Neural progenitor cell (in vitro differentiated cells): ENCODE measurements at regions not wholly inside any gene's neighbourhood (a gene's known extent, or its start where the extent isn't known, plus 50 kb on each side); places are given as distances from the start of the nearest gene placed in this dataset.

Source experiments
- DNase-seq: peaks from one replicate; pipeline ENCODE4 v3.0.0-alpha.2; 2016; ENCODE audit warnings: low spot score
- H2AFZ ChIP-seq: fragments of 200-600 bp; sonication (generic); replicated peaks from 2 replicates; pipeline ENCODE4 v1.6.1; 2016; ENCODE audit warnings: antibody characterized with exemption
- H3F3A ChIP-seq: fragments of 200-600 bp; sonication (generic); 2 replicates; pipeline ENCODE4 v1.6.1; 2016; ENCODE audit warnings: antibody characterized with exemption, low read depth
- H3K27ac ChIP-seq: fragments of 200-600 bp; sonication (generic); 2 replicates; pipeline ENCODE4 v1.5.1; 2016; ENCODE audit warnings: mild to moderate bottlenecking
- H3K27me3 ChIP-seq: fragments of 200-600 bp; sonication (generic); 2 replicates; pipeline ENCODE4 v1.6.1; 2016; ENCODE audit warnings: mild to moderate bottlenecking, moderate library complexity
- H3K36me3 ChIP-seq: fragments of 200-600 bp; sonication (generic); 2 replicates; pipeline ENCODE4 v1.5.1; 2016
- H3K4me1 ChIP-seq: fragments of 200-600 bp; sonication (generic); 2 replicates; pipeline ENCODE4 v1.6.1; 2016; ENCODE audit warnings: mixed run types
- H3K4me2 ChIP-seq: fragments of 200-600 bp; sonication (generic); 2 replicates; pipeline ENCODE4 v1.6.1; 2016
- H3K4me3 ChIP-seq: fragments of 200-600 bp; sonication (generic); 2 replicates; pipeline ENCODE4 v1.5.1; 2016
- H3K79me2 ChIP-seq: fragments of 200-600 bp; sonication (generic); 2 replicates; pipeline ENCODE4 v1.6.1; 2016; ENCODE audit warnings: low read depth
- H3K9ac ChIP-seq: fragments of 200-600 bp; sonication (generic); 2 replicates; pipeline ENCODE4 v1.6.1; 2016
- H3K9me3 ChIP-seq: fragments of 200-600 bp; sonication (generic); 2 replicates; pipeline ENCODE4 v1.5.1; 2016; ENCODE audit warnings: low read depth
- H4K20me1 ChIP-seq: fragments of 200-600 bp; sonication (generic); 2 replicates; pipeline ENCODE4 v1.6.1; 2016; ENCODE audit warnings: low read depth
- H3K27ac Mint-ChIP-seq: 3 replicates; pipeline ENCODE4 v1.8.0; 2021; ENCODE audit warnings: mixed read lengths
- H3K27me3 Mint-ChIP-seq: 2 replicates; pipeline ENCODE4 v1.8.0; 2022; ENCODE audit warnings: low read depth, mild to moderate bottlenecking, inconsistent platforms, moderate library complexity, mixed read lengths; ENCODE audit not compliant: insufficient read depth
- H3K36me3 Mint-ChIP-seq: 3 replicates; pipeline ENCODE4 v1.8.0; 2021; ENCODE audit warnings: mixed read lengths
- H3K4me1 Mint-ChIP-seq: 3 replicates; pipeline ENCODE4 v1.8.0; 2021; ENCODE audit warnings: mixed read lengths
- H3K4me3 Mint-ChIP-seq: 3 replicates; pipeline ENCODE4 v1.8.0; 2021; ENCODE audit warnings: mild to moderate bottlenecking, moderate library complexity, mixed read lengths
- H3K9me3 Mint-ChIP-seq: 3 replicates; pipeline ENCODE4 v1.8.0; 2020; ENCODE audit warnings: mixed read lengths
- CTCF ChIP-seq: fragments of 200-600 bp; sonication (generic); IDR thresholded peaks from 2 replicates; pipeline ENCODE4 v1.5.1; 2017; ENCODE audit warnings: antibody characterized with exemption, mild to moderate bottlenecking
- EZH2 ChIP-seq: fragments of 200-600 bp; sonication (generic); IDR thresholded peaks from 2 replicates; pipeline ENCODE4 v1.6.1; 2017; ENCODE audit warnings: antibody characterized with exemption, mild to moderate bottlenecking, moderate library complexity
- EZH2phosphoT487 ChIP-seq: fragments of 200-600 bp; sonication (generic); IDR thresholded peaks from 2 replicates; pipeline ENCODE4 v1.6.1; 2017; ENCODE audit warnings: antibody characterized with exemption

GRCh38 chr14:71374989-71375388, 467.7 kb downstream of the PCNX1 start:
- no peaks in the 10 kb centered on the region for H3K4me1 Mint-ChIP-seq
- peaks cover 85% of the 10 kb centered on the region for H3K79me2 ChIP-seq
- H3K9me3 Mint-ChIP-seq, result peaks cover 42% of the 10 kb centered on the region
- no peak overlapping the region for H3K4me3 Mint-ChIP-seq
- H3K9me3 ChIP-seq, result peaks cover 10% of the 10 kb centered on the region
- no peak overlapping the region for H3K27ac Mint-ChIP-seq
- no peaks in the 10 kb centered on the region for H3F3A ChIP-seq
- no peak overlapping the region for H3K4me3 ChIP-seq
- H3K27ac ChIP-seq, result no peak overlapping the region
- TF ChIP-seq CTCF, result no peak
- peaks cover 35% of the 10 kb centered on the region for H3K36me3 Mint-ChIP-seq
- no peak for DNase-seq
- H3K4me1 ChIP-seq, result no peaks in the 10 kb centered on the region
- H4K20me1 ChIP-seq, result no peaks in the 10 kb centered on the region
- no peak overlapping the region for H2AFZ ChIP-seq
- H3K4me2 ChIP-seq, result no peak overlapping the region
- peaks cover 9% of the 10 kb centered on the region for H3K36me3 ChIP-seq
- H3K27me3 Mint-ChIP-seq, result no peaks in the 10 kb centered on the region
- no peak overlapping the region for H3K9ac ChIP-seq
- no peaks in the 10 kb centered on the region for H3K27me3 ChIP-seq

- H3K4me1 ChIP-seq, result no peaks in the 10 kb centered on the region
- no peak overlapping the region for H3K4me3 ChIP-seq
- H3K4me2 ChIP-seq, result no peak overlapping the region
- Mint-ChIP-seq H3K27me3 (no peaks in the 10 kb centered on the region), H3K36me3 (peaks cover 37% of the 10 kb centered on the region), H3K9me3 (peaks cover 50% of the 10 kb centered on the region), H3K4me3 (no peak overlapping the region), H3K27ac (no peak overlapping the region), H3K4me1 (no peaks in the 10 kb centered on the region)
- H3K27me3 ChIP-seq, result no peaks in the 10 kb centered on the region
- no peaks in the 10 kb centered on the region for H3F3A ChIP-seq
- no peak overlapping the region for H2AFZ ChIP-seq
- no peak overlapping the region for H3K27ac ChIP-seq
- H3K9ac ChIP-seq, result no peak overlapping the region
- DNase-seq, result no peak
- H3K36me3 ChIP-seq, result peaks cover 9% of the 10 kb centered on the region
- H4K20me1 ChIP-seq, result no peaks in the 10 kb centered on the region
- H3K9me3 ChIP-seq, result peaks cover 10% of the 10 kb centered on the region
- H3K79me2 ChIP-seq, result peaks cover 86% of the 10 kb centered on the region
- TF ChIP-seq EZH2, result no peak
- TF ChIP-seq CTCF, result no peak
- TF ChIP-seq EZH2phosphoT487, result no peak
Observed at GRCh38 chr14:71377099-71377498, 469.8 kb downstream of the PCNX1 start.

GRCh38 chr14:71380271-71380670, 473.0 kb downstream of the PCNX1 start:
- Mint-ChIP-seq H3K27ac (no peak overlapping the region), H3K36me3 (peaks cover 35% of the 10 kb centered on the region), H3K4me3 (no peak overlapping the region), H3K9me3 (peaks cover 48% of the 10 kb centered on the region), H3K4me1 (peaks cover 6% of the 10 kb centered on the region), H3K27me3 (no peaks in the 10 kb centered on the region)
- Histone ChIP-seq H3F3A (no peaks in the 10 kb centered on the region), H3K4me3 (no peak overlapping the region), H3K27ac (no peak overlapping the region), H3K4me2 (no peak overlapping the region), H3K9me3 (peaks cover 10% of the 10 kb centered on the region), H3K79me2 (peaks cover 90% of the 10 kb centered on the region), H2AFZ (no peak overlapping the region), H4K20me1 (no peaks in the 10 kb centered on the region), H3K27me3 (no peaks in the 10 kb centered on the region), H3K36me3 (peaks cover 9% of the 10 kb centered on the region), H3K4me1 (peaks cover 11% of the 10 kb centered on the region), H3K9ac (no peak overlapping the region)
- DNase-seq, result no peak
- no peak for TF ChIP-seq EZH2
- no peak for TF ChIP-seq EZH2phosphoT487
- TF ChIP-seq CTCF, result no peak

- no peaks in the 10 kb centered on the region for H4K20me1 ChIP-seq
- peaks cover 84% of the 10 kb centered on the region for H3K79me2 ChIP-seq
Observed at GRCh38 chr14:71381814-71382213, 474.6 kb downstream of the PCNX1 start.

More at GRCh38 chr14:71381814-71382213, 474.6 kb downstream of the PCNX1 start:
- Mint-ChIP-seq H3K4me1 (peaks cover 6% of the 10 kb centered on the region), H3K4me3 (no peak overlapping the region), H3K36me3 (peaks cover 34% of the 10 kb centered on the region), H3K9me3 (peaks cover 37% of the 10 kb centered on the region), H3K27me3 (no peaks in the 10 kb centered on the region), H3K27ac (no peak overlapping the region)
- H3K27me3 ChIP-seq, result no peaks in the 10 kb centered on the region
- DNase-seq, result no peak
- no peaks in the 10 kb centered on the region for H3K9me3 ChIP-seq
- H3K36me3 ChIP-seq, result peaks cover 4% of the 10 kb centered on the region
- no peak overlapping the region for H2AFZ ChIP-seq
- H3K4me2 ChIP-seq, result no peak overlapping the region
- no peaks in the 10 kb centered on the region for H3F3A ChIP-seq
- no peak for TF ChIP-seq CTCF
- no peak for TF ChIP-seq EZH2
- TF ChIP-seq EZH2phosphoT487, result no peak
- H3K27ac ChIP-seq, result no peak overlapping the region
- H3K4me3 ChIP-seq, result no peak overlapping the region
- peaks cover 11% of the 10 kb centered on the region for H3K4me1 ChIP-seq
- H3K9ac ChIP-seq, result no peak overlapping the region
